Smooth muscle cell (in vitro differentiated cells): ENCODE measurements at regions not wholly inside any gene's neighbourhood (a gene's known extent, or its start where the extent isn't known, plus 50 kb on each side); places are given as distances from the start of the nearest gene placed in this dataset.
"Not testable (repeated sequence)": the region's sequence is repeated elsewhere in the genome, so short reads cannot be mapped to it uniquely, and the experiment has no call there.

Experiments
- DNase-seq: peaks from one replicate; lab custom pipeline; 2025; ENCODE audit not compliant: unreplicated experiment; lab: John Stamatoyannopoulos, UW
- H2AFZ ChIP-seq: fragments of 200-600 bp; sonication (generic); 2 replicates; pipeline ENCODE4 v1.6.0; 2016; ENCODE audit warnings: antibody characterized with exemption, low read depth, mild to moderate bottlenecking
- H3F3A ChIP-seq: fragments of 200-600 bp; sonication (generic); 2 replicates; pipeline ENCODE4 v1.6.0; 2017; ENCODE audit warnings: antibody characterized with exemption, low read depth
- H3K27ac ChIP-seq: fragments of 200-600 bp; sonication (generic); 2 replicates; pipeline ENCODE4 v1.5.1; 2016; ENCODE audit warnings: low read depth, mild to moderate bottlenecking
- H3K27me3 ChIP-seq: fragments of 200-600 bp; sonication (generic); 2 replicates; pipeline ENCODE4 v1.6.1; 2016; ENCODE audit warnings: low read depth, mild to moderate bottlenecking
- H3K36me3 ChIP-seq: fragments of 200-600 bp; sonication (generic); 2 replicates; pipeline ENCODE4 v1.5.1; 2016; ENCODE audit warnings: low read depth
- H3K4me1 ChIP-seq: fragments of 200-600 bp; sonication (generic); 2 replicates; pipeline ENCODE4 v1.5.1; 2016; ENCODE audit warnings: low read depth
- H3K4me2 ChIP-seq: fragments of 200-600 bp; sonication (generic); 2 replicates; pipeline ENCODE4 v1.6.0; 2016; ENCODE audit warnings: mild to moderate bottlenecking
- H3K4me3 ChIP-seq: fragments of 200-600 bp; sonication (generic); 2 replicates; pipeline ENCODE4 v1.5.1; 2016; ENCODE audit warnings: mild to moderate bottlenecking
- H3K79me2 ChIP-seq: fragments of 200-600 bp; sonication (generic); 2 replicates; pipeline ENCODE4 v1.6.0; 2016; ENCODE audit warnings: low read depth, mild to moderate bottlenecking
- H3K9ac ChIP-seq: fragments of 200-600 bp; sonication (generic); 2 replicates; pipeline ENCODE4 v1.6.0; 2016; ENCODE audit warnings: low read depth
- H3K9me3 ChIP-seq: fragments of 200-600 bp; sonication (generic); replicated peaks from 2 replicates; pipeline ENCODE4 v1.5.1; 2016; ENCODE audit warnings: low read depth
- H4K20me1 ChIP-seq: fragments of 200-600 bp; sonication (generic); 2 replicates; pipeline ENCODE4 v1.6.0; 2016; ENCODE audit warnings: low read depth
- CTCF ChIP-seq: fragments of 200-600 bp; sonication (generic); IDR thresholded peaks from 2 replicates; pipeline ENCODE4 v1.5.1; 2017; ENCODE audit warnings: borderline replicate concordance, mild to moderate bottlenecking, antibody characterized with exemption; ENCODE audit not compliant: insufficient read depth, poor library complexity, severe bottlenecking
- WGBS: methylation state at CpG from one replicate; pipeline ENCODE4 v1.1.7; 2016; ENCODE audit warnings: low lambda C conversion rate; 5-methylcytosine and 5-hydroxymethylcytosine counted together

- not testable (repeated sequence) for H3K4me2 ChIP-seq, H3K9me3 ChIP-seq, H3K36me3 ChIP-seq, H4K20me1 ChIP-seq, DNase-seq, H3K4me1 ChIP-seq, H3K79me2 ChIP-seq, H3K27me3 ChIP-seq, H3K9ac ChIP-seq, H3K4me3 ChIP-seq, H2AFZ ChIP-seq, H3F3A ChIP-seq, H3K27ac ChIP-seq
- 97% methylated on average over 28 of the region's 34 CpGs for WGBS
Measured at GRCh38 chr4:131747203-131747602, 1401.9 kb upstream of the PCDH10 start.

- 91% methylated on average over 12 of the region's 31 CpGs for WGBS
- not testable (repeated sequence) for H3K27me3 ChIP-seq
Measured at GRCh38 chr4:131749224-131749623, 1399.9 kb upstream of the PCDH10 start.

GRCh38 chr4:131750006-131750405, 1399.1 kb upstream of the PCDH10 start:
- not testable (repeated sequence) for H2AFZ ChIP-seq, H3K27ac ChIP-seq, H3K9ac ChIP-seq, H3K4me3 ChIP-seq, H3K27me3 ChIP-seq, H3F3A ChIP-seq, H3K9me3 ChIP-seq, H3K4me2 ChIP-seq, H3K79me2 ChIP-seq, DNase-seq, H3K36me3 ChIP-seq, H4K20me1 ChIP-seq, H3K4me1 ChIP-seq
- 91% methylated on average over 16 of the region's 25 CpGs for WGBS

More at GRCh38 chr4:131749224-131749623, 1399.9 kb upstream of the PCDH10 start:
- H3K36me3 ChIP-seq, DNase-seq, H3K4me3 ChIP-seq, H3K4me1 ChIP-seq, H3K9me3 ChIP-seq, H3K4me2 ChIP-seq, H4K20me1 ChIP-seq, H3K9ac ChIP-seq, H3K79me2 ChIP-seq, H3F3A ChIP-seq, H2AFZ ChIP-seq, H3K27ac ChIP-seq: not testable (repeated sequence)

GRCh38 chr4:131750469-131750868, 1398.6 kb upstream of the PCDH10 start:
- H3F3A ChIP-seq, H4K20me1 ChIP-seq, H2AFZ ChIP-seq, H3K79me2 ChIP-seq, DNase-seq, H3K4me3 ChIP-seq, H3K9ac ChIP-seq, H3K4me2 ChIP-seq, H3K9me3 ChIP-seq, H3K27me3 ChIP-seq, H3K36me3 ChIP-seq, H3K27ac ChIP-seq, H3K4me1 ChIP-seq: not testable (repeated sequence)
- WGBS: 93% methylated on average over 31 of the region's 31 CpGs

- not testable (repeated sequence) for H3K27ac ChIP-seq, H3K4me2 ChIP-seq, H3K9me3 ChIP-seq, H3K4me3 ChIP-seq, H3K36me3 ChIP-seq, H3K4me1 ChIP-seq, H2AFZ ChIP-seq, DNase-seq, H3F3A ChIP-seq, H3K79me2 ChIP-seq, H3K9ac ChIP-seq, H4K20me1 ChIP-seq, H3K27me3 ChIP-seq
- no CpG with 5 or more reads among the region's 35 CpGs for WGBS
Measured at GRCh38 chr4:131762234-131762633, 1386.9 kb upstream of the PCDH10 start.

GRCh38 chr4:131764730-131765129, 1384.4 kb upstream of the PCDH10 start:
- 94% methylated on average over 28 of the region's 28 CpGs for WGBS

GRCh38 chr4:131774382-131774781, 1374.7 kb upstream of the PCDH10 start:
- not testable (repeated sequence) for H3K79me2 ChIP-seq, H3K9ac ChIP-seq, H3K36me3 ChIP-seq, H2AFZ ChIP-seq, H3K9me3 ChIP-seq, H3K27me3 ChIP-seq, H3F3A ChIP-seq, H4K20me1 ChIP-seq, DNase-seq, H3K4me1 ChIP-seq, H3K4me3 ChIP-seq
- peak overlapping the region; percentile 44 for H3K4me2 ChIP-seq
- WGBS: 4% methylated on average over 3 of the region's 3 CpGs
- peak overlapping the region; percentile 56 for H3K27ac ChIP-seq

More at GRCh38 chr4:131764730-131765129, 1384.4 kb upstream of the PCDH10 start:
- no peaks in the 10 kb centered on the region for H4K20me1 ChIP-seq
- no peaks in the 10 kb centered on the region for H3K79me2 ChIP-seq
- H2AFZ ChIP-seq: no peak overlapping the region
- no peak for DNase-seq
- no peak overlapping the region for H3K4me2 ChIP-seq
- H3K4me3 ChIP-seq: no peak overlapping the region
- no peaks in the 10 kb centered on the region for H3K36me3 ChIP-seq
- no peak overlapping the region for H3K9ac ChIP-seq
- H3K27ac ChIP-seq: no peak overlapping the region
- TF ChIP-seq CTCF: no peak
- H3K4me1 ChIP-seq: no peaks in the 10 kb centered on the region
- H3F3A ChIP-seq: no peaks in the 10 kb centered on the region
- H3K27me3 ChIP-seq: no peaks in the 10 kb centered on the region
- no peaks in the 10 kb centered on the region for H3K9me3 ChIP-seq

- H3K27ac ChIP-seq, H3K9ac ChIP-seq, H3K79me2 ChIP-seq, H2AFZ ChIP-seq, H4K20me1 ChIP-seq, H3K9me3 ChIP-seq, H3F3A ChIP-seq, H3K27me3 ChIP-seq, H3K36me3 ChIP-seq, H3K4me2 ChIP-seq, H3K4me3 ChIP-seq, DNase-seq, H3K4me1 ChIP-seq: not testable (repeated sequence)
- WGBS: 65% methylated on average over 3 of the region's 3 CpGs
Measured at GRCh38 chr4:131810565-131810964, 1338.5 kb upstream of the PCDH10 start.
